Keratinocyte (primary cell): ENCODE measurements at regions not wholly inside any gene's neighbourhood (a gene's known extent, or its start where the extent isn't known, plus 50 kb on each side); places are given as distances from the start of the nearest gene placed in this dataset.

Experiments
- CTCF ChIP-seq, 3 experiments: IDR thresholded peaks in 1 of 3; conservative IDR thresholded peaks in 1 of 3; optimal IDR thresholded peaks in 1 of 3; 2 replicates in 2 of 3; 3 replicates in 1 of 3; pipeline versions ENCODE3 to v1.5.1; 2011; ENCODE audit warnings: low read length in 3 of 3, mild to moderate bottlenecking in 3 of 3, moderate library complexity in 2 of 3, control low read depth in 1 of 3, inconsistent platforms in 1 of 3; ENCODE audit not compliant: insufficient read depth in 2 of 3; ENCODE audit errors: extremely low read depth in 1 of 3
- EZH2 ChIP-seq: IDR thresholded peaks from one replicate; pipeline ENCODE4 v1.6.1; 2012; ENCODE audit warnings: inconsistent platforms, mild to moderate bottlenecking, low read length, moderate library complexity

GRCh38 chr2:41829052-41829451 lies 218.8 kb upstream of the PKDCC start:
- no peak for TF ChIP-seq CTCF (optimal IDR thresholded peaks at IDR 0.05 in 1 of 3, IDR thresholded peaks at IDR 0.05 in 1 of 3, conservative IDR thresholded peaks at IDR 0.05 in 1 of 3; ENCODE audit: extremely low read depth in 1 of 3, insufficient read depth in 2 of 3, low read length in 3 of 3)
- TF ChIP-seq EZH2, result no peak
